SH-SY5Y (cell line): ENCODE measurements at regions not wholly inside any gene's neighbourhood (a gene's known extent, or its start where the extent isn't known, plus 50 kb on each side); places are given as distances from the start of the nearest gene placed in this dataset.

Experiments
- GATA2 ChIP-seq: IDR thresholded peaks from 2 replicates; pipeline ENCODE4 v1.6.1; 2011; ENCODE audit warnings: mild to moderate bottlenecking, low read depth, low read length
- GATA3 ChIP-seq: IDR thresholded peaks from 2 replicates; pipeline ENCODE4 v1.6.1; 2011; ENCODE audit warnings: low read depth, mild to moderate bottlenecking, low read length, moderate library complexity

DNA sequence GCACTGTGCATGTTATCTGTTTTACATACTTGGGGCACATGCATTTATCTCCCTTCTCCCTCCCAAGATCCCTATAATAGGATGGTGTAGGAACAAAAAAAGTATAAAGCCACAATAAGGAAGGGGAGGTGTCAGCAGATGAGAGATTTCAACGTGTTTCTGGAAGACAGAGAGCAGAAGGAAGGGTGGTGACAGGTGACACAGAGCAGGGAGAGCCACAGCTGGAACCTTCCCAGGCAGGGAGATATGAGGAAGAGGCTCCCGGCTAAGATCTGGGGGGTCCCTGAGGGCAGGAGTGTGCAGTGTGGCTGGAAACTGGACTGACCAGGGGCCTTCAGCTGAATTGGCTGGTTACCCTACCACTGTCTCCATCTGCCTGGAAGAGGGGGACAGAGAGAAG, 107.4 kb downstream of the BCOR start:
- TF ChIP-seq GATA3 (no peak), GATA2 (no peak)
